GM21367 (cell line): ENCODE measurements at regions not wholly inside any gene's neighbourhood (a gene's known extent, or its start where the extent isn't known, plus 50 kb on each side); places are given as distances from the start of the nearest gene placed in this dataset.
"Not testable (repeated sequence)": the region's sequence is repeated elsewhere in the genome, so short reads cannot be mapped to it uniquely, and the experiment has no call there.

ENCODE experiments used
- ATAC-seq: cut with Tn5 transposase; IDR thresholded peaks from one replicate; pipeline ENCODE4 v1.9.1; 2021; ENCODE audit not compliant: unreplicated experiment

DNA sequence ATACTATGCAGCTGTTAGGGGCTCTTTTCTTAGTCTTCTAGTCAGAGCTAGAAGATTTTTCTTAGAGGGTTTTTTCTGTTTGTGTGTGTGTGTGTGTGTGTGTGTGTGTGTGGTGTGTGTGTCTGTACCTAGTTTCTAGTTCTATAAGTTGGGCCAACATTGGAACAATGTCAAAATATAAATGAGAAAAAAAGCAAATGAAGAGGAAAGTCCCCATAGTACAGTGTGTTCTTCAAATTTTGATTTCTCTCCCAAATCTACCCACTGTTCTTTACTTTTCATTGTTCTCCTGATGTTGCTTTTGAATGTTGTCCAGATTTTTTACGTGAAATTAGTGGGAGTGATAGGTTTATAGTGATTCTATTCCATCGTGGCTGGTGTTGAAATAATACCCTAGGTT is 2153.4 kb upstream of the RAG2 start:
- ATAC-seq = no peak

DNA sequence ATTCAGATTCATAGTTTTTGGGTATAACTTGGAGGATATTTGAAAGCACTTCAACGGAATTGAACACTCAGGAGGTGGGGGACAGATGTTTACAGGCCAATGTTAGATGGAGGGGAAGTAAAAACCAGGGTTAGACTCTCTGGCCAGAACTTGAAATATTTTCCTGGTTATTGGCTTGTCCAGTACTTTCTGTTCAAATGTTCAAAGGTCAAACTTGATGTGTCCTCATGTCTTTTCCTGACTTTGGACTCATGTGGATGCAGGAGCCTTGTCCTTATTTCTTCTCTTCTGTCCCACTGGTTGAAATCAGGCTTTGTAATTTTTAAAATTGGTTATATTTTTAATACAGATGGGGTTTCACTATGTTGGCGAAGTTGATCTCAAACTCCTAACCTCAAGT is 2148.5 kb upstream of the RAG2 start:
- not testable (repeated sequence) for ATAC-seq

DNA sequence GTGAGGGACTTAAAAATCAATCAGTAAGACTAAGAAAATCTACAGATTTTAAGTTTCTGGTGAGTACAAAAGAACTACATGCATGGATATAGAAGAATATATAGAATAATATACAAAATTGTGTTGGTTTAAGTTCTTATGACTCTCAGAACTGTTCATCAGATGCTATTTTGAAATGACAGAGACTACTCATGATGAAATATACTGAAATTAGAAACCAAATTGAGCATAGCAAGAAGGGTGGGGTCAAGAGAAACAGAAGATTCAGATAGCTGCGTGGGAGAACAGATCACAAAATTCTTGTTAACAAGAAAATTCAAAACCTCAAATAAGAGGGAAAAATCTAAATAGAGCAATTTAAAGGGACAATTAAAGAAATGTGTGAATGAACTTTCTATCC is 2125.3 kb upstream of the RAG2 start:
- ATAC-seq = no peak

DNA sequence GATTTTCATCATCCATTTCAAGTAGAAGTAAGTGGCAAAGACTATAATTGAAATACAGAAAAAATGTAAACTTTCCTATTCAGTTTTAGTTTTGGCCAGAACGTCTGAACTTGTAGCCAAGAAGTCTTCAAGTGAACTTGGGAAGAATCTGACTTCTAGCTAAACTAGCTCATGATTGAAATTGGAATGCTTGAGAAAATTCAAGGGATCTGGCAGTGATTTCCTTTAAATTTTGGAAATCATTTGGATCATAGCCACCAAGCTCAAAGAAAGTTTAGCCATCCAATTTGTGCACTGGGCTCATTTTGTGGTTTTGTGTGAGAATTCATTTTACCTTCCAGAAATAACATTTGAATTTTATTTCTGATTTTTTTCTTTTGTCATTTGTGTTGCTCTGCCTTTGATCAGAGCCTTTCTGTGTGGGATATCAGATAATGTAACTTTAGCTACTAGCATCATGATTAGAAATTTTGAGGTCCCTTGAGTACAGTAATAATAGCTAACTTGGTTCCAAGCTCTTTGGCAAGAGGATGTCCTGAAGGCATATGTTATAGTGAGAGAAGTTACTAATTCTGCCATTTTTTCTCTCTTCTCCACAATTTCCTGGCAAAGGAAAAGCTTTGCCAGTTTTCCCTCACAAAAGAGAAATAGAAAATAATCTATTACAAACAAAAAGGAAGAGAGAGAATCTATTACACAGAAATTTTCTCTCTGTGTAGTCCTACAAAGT is 2123.7 kb upstream of the RAG2 start:
- no peak for ATAC-seq

DNA sequence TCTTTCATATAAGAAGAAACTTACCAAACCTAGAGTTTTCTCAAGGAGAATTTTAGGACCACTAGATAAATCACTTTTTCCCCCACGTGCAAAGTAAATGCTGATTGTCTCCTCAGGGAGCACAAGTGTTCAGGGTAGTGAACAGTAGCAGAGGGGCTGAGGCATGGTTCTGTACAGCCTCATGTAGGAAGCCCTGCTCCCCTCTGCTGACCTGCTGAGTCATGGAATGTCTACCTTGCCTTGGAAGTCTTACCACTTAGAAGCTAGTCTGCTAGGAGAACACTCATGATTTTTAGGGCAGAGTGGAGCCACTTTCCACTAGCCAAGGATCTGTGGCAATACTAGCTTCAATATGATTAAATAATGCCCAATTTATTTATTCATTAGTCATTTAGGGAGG is 2120.6 kb upstream of the RAG2 start:
- no peak for ATAC-seq

DNA sequence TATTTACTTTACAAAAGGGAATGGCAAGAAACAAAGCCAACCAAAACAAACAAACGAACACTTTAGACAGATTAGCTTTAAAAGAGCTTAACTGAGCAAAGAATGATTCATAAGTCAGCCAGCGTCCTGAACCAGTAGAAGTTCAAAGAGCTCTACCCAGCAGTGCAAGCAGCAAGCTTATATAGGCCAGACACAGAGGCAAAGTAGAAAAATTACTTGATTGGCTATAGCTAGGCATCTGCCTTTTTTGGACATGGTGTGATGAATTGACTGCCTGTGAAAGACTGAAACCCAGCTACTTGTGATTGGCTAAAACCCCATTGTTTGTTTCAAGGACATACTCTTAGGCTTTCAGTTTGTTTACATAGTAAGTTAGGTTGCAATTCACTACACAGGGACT is 2120.0 kb upstream of the RAG2 start:
- ATAC-seq = no peak

DNA sequence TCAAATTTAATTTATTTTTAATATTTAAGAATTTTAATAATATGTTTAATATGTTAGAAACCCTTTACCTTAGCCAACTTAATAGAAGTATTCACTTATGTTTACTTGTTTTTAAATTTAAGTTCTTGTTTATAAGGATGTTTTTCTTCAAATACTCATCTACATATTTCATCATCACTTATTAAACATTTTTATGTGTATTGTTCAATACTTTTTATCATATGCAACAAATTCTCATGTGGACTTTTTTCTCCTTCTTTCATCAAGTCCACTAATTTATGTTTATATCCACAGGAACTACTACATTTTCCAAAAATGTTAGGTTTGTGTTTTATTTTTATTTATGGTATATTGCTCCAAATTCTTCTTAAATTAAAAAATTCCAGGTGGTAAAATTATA is 2113.1 kb upstream of the RAG2 start:
- ATAC-seq = no peak

DNA sequence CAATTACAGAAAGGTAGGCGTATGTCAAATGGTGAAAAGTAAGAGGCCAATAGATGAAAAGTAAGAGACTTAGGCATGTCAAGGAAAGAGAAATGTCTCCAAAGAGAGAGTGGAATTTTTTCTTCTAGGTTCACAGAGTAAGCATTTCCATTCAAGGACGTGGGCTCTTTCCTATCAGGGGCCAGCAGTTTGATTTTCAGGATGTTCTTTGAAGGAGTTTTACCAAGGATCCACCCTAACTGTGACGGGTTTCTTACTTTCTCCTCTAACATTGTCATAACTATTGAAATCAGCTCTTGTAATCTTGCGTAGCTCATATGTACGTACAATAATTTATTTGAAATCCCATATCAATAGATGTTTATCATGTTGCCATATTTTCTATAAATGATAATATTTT is 2112.2 kb upstream of the RAG2 start:
- ATAC-seq = no peak

DNA sequence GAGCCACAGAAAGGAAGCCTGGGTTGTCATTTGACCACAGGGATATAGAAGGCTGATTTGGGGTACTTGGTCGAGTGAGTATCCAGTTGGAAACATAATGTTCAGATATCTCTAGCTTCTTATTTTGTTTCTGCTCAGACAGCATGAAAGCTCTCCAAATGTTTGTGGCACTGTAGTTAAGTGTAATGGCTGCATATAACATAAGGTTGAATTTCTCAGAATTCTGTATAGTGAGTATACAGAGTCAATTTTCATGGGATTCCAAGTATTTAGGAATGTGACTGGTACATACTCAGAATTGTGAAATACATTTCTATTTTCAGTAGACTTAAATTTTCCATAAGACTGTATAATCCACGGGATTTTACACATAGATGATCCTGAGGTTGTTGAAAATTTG is 2102.1 kb upstream of the RAG2 start:
- no peak for ATAC-seq

DNA sequence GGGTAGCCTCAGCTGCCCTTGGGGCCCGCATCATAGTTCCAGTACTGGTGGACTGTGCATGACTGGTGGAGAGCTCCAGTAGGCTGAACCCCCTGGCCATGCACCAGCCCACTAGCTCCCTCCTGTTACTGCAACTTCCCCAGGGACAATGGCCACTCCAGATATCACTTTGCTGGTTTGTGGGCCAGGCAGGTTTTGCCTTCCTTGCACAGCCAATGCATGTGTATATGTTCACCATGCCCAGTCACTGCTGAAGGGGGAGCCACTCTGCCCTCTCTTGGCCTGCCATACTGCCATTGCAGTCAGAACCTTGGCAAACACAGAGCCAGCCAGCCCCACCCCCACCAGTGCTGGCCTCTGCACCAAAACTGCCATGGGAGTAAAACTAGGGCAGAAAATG is 2095.3 kb upstream of the RAG2 start:
- no peak for ATAC-seq

DNA sequence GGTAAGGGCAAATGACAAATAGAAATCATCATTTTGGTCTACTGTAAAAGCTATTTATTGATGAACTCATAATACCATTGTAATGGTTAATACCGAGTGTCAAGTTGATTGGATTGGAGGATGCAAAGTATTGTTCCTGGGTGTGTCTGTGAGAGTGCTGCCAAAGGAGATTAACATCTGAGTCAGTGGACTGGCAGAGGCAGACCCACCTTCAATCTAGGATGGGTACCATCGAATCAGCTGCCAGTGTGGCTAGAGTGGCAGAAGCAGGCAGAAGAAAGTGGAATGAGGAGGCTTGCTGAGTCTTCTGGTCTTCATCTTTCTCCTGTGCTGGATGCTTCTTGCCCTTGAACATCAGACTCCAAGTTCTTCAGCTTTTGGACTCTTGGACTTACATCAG is 2092.2 kb upstream of the RAG2 start:
- not testable (repeated sequence) for ATAC-seq

DNA sequence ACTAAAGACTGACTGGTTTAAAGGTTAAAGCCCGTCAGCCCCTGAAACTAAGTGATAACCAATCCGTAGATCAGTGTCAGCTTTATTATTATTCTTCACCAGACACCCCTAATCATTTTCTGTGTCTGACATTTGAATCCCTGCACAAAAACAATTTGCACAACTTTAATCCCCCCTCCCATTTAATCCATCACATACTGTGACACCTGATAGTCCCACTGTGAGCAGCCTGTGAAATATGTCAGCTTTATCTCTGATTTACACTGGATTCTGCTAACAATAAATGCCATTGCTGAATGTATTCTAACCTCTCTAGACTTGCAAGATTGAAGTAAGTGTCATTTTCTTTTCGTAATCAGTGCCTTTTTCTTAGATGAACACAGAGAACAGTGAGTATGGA is 2089.0 kb upstream of the RAG2 start:
- ATAC-seq = no peak

DNA sequence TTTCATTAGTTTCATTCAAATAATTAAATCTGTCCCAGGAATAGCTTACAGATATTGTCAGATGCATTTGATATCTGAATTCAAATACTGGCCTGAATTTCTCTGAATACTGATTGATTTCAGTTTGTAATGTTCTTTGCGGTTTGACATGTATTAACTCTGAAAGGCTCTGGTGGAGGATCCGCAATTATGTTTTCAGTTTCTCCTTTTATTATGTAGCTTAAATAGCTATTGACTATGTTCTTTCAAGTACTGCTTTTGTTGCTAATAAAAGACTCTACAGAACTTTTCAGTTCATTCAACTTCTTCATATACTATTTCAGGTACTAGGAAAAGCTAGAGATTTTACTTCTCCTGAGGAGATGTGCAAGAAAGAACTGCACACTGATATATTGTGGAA is 2085.4 kb upstream of the RAG2 start:
- no peak for ATAC-seq

DNA sequence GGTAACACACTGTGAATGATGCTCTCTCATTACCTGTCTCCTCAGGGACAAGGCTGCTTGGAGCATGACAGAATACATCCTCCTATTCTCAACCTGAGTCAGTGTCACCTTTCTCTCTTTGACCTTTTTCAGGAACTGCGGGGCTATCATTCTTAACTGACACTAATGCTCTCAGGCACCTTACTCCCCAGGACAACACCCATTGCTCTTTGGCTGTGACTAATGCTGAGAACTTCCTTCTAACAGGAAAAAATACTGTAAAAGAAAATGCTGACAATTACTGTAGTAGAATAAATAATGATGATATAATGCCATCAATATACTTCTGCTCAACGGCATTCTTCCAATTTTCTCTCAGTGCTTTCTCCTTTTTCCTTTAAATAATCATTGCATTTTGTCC is 2082.7 kb upstream of the RAG2 start:
- ATAC-seq = no peak

DNA sequence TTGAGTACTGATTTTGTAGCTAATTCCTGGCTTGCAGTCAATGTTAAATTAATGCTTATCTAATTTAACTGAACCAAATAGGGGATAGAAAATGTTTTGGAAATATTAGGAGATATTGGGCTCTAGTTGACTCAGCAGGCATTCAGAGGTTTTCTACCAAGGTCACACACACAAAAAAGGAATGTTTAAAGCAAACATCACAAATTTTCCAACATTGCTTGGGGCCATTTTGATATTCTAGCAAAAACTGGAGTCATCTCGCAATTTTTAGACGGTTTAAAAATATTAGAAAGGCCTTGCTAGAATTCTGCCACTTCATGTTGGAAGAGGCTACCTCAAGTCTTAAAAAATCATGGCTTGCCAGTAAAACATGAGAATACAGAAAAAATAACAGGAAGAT is 2082.1 kb upstream of the RAG2 start:
- ATAC-seq = no peak

DNA sequence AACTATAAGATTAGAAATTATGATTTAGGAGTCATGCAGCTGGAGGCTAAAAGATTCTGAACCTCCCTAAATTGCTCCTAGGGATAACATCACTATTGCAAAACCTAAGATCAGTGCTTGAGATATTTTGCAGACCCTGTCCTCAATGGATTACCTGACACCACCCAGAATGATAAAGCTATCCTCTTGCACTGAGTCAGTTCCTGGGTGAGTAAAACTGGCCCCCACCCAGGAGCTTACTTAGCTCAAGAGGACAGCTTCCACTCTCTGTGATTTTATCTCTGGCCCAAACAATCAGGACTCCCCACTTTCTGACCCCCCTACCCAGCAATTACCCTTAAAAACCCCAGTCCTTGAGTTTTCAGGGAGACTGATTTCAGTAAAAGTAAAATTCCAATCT is 2074.4 kb upstream of the RAG2 start:
- ATAC-seq = no peak

DNA sequence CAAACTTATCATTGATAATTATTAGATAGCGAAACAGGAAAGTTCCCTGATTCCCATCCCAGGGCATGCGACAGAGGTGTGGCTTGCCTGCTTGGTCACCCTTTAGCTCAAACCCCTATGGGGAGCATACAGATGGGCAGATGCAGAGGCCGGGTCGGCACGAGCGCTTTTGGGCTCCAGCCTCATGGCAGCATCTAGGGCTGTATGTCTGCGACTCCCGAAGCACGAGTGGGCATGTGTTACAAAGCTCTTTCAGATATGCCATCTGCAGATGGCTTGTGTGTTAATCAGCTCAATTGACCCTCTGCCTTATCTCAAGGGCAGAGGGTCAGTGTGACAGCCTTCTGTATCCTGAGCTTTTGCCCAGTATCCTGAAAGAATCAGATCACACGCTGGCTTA is 2069.3 kb upstream of the RAG2 start:
- ATAC-seq = no peak

DNA sequence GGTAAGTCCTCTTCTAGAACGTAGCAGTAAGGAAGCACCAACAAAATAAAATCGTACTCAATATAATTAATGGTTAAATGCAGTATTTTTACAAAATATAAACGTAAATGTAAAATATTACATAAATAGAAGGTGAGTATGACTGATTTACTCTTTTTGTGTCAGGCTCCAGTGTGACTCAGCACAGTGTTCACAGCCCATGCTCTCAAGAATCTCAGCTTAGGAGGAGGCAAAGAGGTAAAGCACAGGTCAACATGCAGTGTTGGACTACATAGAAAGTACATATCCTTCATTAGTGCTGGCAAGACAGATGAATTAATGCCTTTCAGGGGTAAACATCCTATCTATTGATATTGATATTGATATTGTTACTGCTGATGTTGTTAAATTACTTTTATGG is 2050.6 kb upstream of the RAG2 start:
- ATAC-seq = no peak

DNA sequence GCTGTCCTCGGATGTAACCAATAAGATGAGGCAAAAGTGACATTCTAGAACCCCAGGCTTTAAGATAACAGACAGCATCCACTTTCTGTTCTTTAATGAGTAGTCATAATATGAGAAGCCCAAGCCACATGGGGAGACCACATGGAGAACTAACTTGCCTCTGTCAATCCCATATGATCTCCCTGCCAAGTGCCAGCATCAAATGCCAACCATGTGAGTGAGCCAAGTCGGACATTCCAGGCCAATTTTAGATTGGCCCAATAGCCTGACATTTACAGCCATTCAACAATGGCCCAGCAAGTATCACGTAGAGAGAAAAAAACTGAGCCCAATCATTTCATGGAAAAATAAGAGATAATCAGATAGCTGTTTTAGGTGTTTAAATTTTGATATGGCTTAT is 2048.3 kb upstream of the RAG2 start:
- ATAC-seq = no peak

DNA sequence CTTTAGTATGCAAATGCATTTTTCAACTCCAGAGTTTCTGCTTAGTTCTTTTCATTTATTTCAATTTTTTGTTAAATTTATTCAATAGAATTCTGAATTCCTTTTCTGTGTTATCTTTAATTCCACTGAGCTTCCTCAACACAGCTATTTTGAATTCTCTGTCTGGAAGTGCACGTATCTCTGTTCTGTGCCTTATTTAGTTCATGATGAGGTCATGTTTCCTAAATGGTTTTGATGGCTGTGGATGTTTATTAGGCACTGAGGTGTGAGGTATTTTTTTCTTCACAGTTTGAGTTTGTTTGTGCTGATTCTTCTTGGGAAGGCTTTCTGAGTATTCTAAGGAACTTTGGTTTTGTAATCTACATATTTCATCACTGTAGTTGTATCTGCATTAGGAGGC is 2042.8 kb upstream of the RAG2 start:
- ATAC-seq = no peak

DNA sequence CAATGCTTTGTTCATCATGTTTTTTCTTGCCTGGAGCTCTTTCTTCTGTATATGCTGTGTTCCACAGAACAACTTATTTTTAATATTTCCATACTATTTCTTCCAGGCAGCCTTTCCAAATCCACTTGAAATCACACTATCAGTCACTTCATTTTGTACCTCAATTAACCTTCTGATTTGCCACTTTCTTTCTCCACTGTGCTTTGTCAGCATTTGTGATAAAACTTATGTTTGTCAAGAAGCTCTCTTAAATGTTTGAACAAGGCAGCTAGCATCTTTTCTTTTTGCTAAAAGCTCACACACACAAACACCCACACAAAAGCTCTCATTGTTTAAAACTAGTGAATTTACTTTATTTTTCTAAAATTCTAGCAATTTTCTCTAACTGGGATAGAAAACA is 2014.7 kb upstream of the RAG2 start:
- ATAC-seq = no peak

DNA sequence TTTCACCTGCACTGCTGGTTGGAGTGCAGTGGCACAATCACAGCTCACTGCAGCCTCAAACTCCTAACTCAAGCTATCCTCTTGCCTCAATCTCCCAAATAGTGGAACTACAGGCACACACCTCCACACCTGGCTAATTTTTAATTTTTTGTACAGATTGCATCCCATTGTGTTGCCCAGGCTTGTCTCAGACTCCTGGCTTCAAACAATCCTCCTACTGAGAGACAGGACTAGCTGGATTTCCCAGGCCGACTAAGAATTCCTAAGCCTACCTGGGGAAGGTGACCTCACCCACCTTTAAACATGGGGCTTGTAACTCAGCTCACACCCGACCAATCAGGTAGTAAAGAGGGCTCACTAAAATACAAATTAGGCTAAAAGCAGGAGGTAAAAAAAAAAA is 2003.3 kb upstream of the RAG2 start:
- ATAC-seq = not testable (repeated sequence)

DNA sequence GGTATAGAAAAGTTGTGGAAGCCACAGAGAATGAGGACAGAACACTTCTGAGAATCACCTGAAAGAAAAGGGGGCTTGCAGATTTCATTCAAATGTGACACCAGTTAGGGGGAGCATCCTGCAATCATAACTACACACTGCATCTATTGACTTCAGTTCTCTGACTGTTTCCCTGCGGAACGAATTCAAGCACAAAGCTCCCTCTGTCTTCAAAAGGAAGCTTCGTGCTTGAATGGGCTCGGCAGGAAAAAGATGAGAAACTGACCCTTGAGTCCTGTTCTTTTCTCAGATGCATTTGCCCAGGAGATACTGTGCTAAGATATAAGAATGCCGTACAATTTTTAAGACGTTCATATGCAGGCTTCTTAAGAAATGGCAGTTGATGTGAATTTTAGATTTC is 2000.4 kb upstream of the RAG2 start:
- no peak for ATAC-seq
